ENCODE measurements at regions not wholly inside any gene's neighbourhood (a gene's known extent, or its start where the extent isn't known, plus 50 kb on each side); places are given as distances from the start of the nearest gene placed in this dataset.

GRCh38 chr13:53220038-53220437 is 191.4 kb downstream of the OLFM4 start:
- H3K27me3 ChIP-seq (ENCODE audit: control insufficient read depth, insufficient read depth, low read length) = no peaks in the 10 kb centered on the region
- no peak for DNase-seq (ENCODE audit: low read depth)
- no peaks in the 10 kb centered on the region for H3K36me3 ChIP-seq (ENCODE audit: control insufficient read depth, insufficient read depth, low read length)
- H3K4me3 ChIP-seq (ENCODE audit: low read depth, low read length) = no peak overlapping the region
- TF ChIP-seq, protein P1, sequence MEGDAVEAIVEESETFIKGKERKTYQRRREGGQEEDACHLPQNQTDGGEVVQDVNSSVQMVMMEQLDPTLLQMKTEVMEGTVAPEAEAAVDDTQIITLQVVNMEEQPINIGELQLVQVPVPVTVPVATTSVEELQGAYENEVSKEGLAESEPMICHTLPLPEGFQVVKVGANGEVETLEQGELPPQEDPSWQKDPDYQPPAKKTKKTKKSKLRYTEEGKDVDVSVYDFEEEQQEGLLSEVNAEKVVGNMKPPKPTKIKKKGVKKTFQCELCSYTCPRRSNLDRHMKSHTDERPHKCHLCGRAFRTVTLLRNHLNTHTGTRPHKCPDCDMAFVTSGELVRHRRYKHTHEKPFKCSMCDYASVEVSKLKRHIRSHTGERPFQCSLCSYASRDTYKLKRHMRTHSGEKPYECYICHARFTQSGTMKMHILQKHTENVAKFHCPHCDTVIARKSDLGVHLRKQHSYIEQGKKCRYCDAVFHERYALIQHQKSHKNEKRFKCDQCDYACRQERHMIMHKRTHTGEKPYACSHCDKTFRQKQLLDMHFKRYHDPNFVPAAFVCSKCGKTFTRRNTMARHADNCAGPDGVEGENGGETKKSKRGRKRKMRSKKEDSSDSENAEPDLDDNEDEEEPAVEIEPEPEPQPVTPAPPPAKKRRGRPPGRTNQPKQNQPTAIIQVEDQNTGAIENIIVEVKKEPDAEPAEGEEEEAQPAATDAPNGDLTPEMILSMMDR (IDR thresholded peaks at IDR 0.05; ENCODE audit: insufficient read depth, low read length, poor library complexity, severe bottlenecking) = no peak

GRCh38 chr13:53237696-53238095 is 209.1 kb downstream of the OLFM4 start:
- no peak overlapping the region for H3K4me3 ChIP-seq (ENCODE audit: low read depth, low read length)
- H3K36me3 ChIP-seq (ENCODE audit: control insufficient read depth, insufficient read depth, low read length) = no peaks in the 10 kb centered on the region
- DNase-seq (ENCODE audit: low read depth) = no peak
- TF ChIP-seq, protein P1 (IDR thresholded peaks at IDR 0.05; ENCODE audit: insufficient read depth, low read length, poor library complexity, severe bottlenecking) = no peak
- peaks cover 2% of the 10 kb centered on the region for H3K27me3 ChIP-seq (ENCODE audit: control insufficient read depth, insufficient read depth, low read length)

DNA sequence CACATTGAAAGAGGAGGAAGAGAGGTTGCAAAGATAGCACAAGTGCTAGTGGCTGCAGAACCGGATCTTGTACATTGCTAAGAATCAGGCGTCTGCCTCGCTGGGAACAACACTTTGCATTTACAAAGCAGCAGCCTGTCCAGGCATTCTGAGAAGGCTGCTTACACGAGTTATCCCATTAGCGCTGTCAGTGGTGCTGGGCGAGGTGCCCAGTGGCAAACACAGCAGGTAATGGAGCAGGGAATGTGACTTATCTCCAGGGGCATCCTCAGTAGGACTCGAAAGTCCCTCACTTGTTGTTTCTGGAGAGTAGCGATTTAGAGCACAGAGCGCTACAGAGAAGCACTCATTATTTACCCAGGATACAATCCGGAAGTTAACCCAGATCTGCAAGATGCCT is 209.6 kb downstream of the OLFM4 start:
- Histone ChIP-seq H3K27me3 (ENCODE audit: control insufficient read depth, insufficient read depth, low read length) (peaks cover 2% of the 10 kb centered on the region), H3K4me3 (ENCODE audit: low read depth, low read length) (no peak overlapping the region), H3K36me3 (ENCODE audit: control insufficient read depth, insufficient read depth, low read length) (no peaks in the 10 kb centered on the region)
- TF ChIP-seq, protein P1 (IDR thresholded peaks at IDR 0.05; ENCODE audit: insufficient read depth, low read length, poor library complexity, severe bottlenecking) = no peak
- no peak for DNase-seq (ENCODE audit: low read depth)

DNA sequence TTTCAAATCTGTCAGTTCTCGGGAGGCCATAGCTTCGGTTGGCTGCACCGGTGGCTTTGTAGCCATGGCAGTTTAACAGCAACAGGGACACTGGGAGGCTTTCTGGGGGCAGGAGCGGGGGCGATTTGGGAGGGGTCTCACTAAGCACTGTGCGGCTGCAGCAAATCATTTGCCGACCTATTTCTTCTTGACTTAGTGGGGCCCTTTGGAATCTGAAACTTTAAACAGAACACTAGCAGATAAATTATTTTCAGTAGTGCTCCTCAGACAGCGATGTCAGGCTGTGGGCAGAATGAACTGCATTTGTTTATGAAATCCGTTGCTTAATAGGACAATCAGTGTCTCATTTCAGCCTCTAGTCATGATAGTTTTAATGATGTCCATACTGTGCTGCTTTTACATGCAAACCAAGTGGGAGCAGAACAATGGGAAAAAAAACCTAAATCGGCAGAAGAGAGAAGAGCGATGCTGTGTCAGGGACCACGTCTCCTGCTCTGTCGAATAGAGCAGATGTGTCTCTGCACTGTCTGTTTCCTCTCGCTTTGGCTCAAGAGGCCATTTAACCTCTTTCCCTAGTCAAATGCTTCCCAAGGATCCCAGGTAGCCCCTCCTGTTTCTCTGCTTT is 211.9 kb downstream of the OLFM4 start:
- H3K27me3 ChIP-seq (ENCODE audit: control insufficient read depth, insufficient read depth, low read length) = peaks cover 2% of the 10 kb centered on the region
- DNase-seq (ENCODE audit: low read depth) = no peak
- H3K4me3 ChIP-seq (ENCODE audit: low read depth, low read length) = no peak overlapping the region
- no peaks in the 10 kb centered on the region for H3K36me3 ChIP-seq (ENCODE audit: control insufficient read depth, insufficient read depth, low read length)
- TF ChIP-seq, protein P1 (IDR thresholded peaks at IDR 0.05; ENCODE audit: insufficient read depth, low read length, poor library complexity, severe bottlenecking) = no peak

- TF ChIP-seq, protein P1 (IDR thresholded peaks at IDR 0.05; ENCODE audit: insufficient read depth, low read length, poor library complexity, severe bottlenecking) = no peak
- Histone ChIP-seq H3K27me3 (ENCODE audit: control insufficient read depth, insufficient read depth, low read length) (peaks cover 2% of the 10 kb centered on the region), H3K36me3 (ENCODE audit: control insufficient read depth, insufficient read depth, low read length) (no peaks in the 10 kb centered on the region), H3K4me3 (ENCODE audit: low read depth, low read length) (no peak overlapping the region)
- DNase-seq (ENCODE audit: low read depth) = no peak
These were observed 213.3 kb downstream of the OLFM4 start for GRCh38 chr13:53241891-53242348.

GRCh38 chr13:53249236-53249635 is 220.6 kb downstream of the OLFM4 start:
- Histone ChIP-seq H3K4me3 (ENCODE audit: low read depth, low read length) (no peak overlapping the region), H3K36me3 (ENCODE audit: control insufficient read depth, insufficient read depth, low read length) (no peaks in the 10 kb centered on the region), H3K27me3 (ENCODE audit: control insufficient read depth, insufficient read depth, low read length) (no peaks in the 10 kb centered on the region)
- DNase-seq (ENCODE audit: low read depth) = no peak
- TF ChIP-seq, protein P1 (IDR thresholded peaks at IDR 0.05; ENCODE audit: insufficient read depth, low read length, poor library complexity, severe bottlenecking) = no peak
